HG02763 (cell line): ENCODE measurements at regions not wholly inside any gene's neighbourhood (a gene's known extent, or its start where the extent isn't known, plus 50 kb on each side); places are given as distances from the start of the nearest gene placed in this dataset.

ENCODE experiments used
- ATAC-seq: cut with Tn5 transposase; IDR thresholded peaks from one replicate; pipeline ENCODE4 v1.9.1; 2021; ENCODE audit warnings: mild to moderate bottlenecking, moderate library complexity; ENCODE audit not compliant: unreplicated experiment

GRCh38 chr12:76226397-76226796 is 121.8 kb downstream of the BBS10 start:
- ATAC-seq: no peak

GRCh38 chr12:76223869-76224268 is 124.3 kb downstream of the BBS10 start:
- no peak for ATAC-seq

- ATAC-seq: no peak
Measured at GRCh38 chr12:76220980-76221379, 127.2 kb downstream of the BBS10 start.

- no peak for ATAC-seq
Measured at GRCh38 chr12:76219806-76220205, 128.4 kb downstream of the BBS10 start.

GRCh38 chr12:76216585-76217472 is 131.4 kb downstream of the BBS10 start:
- ATAC-seq: no peak

GRCh38 chr12:76208129-76208528 is 123.6 kb upstream of the NAP1L1 start:
- no peak for ATAC-seq

- no peak for ATAC-seq
Measured at GRCh38 chr12:76206677-76207072, 122.2 kb upstream of the NAP1L1 start.

- no peak for ATAC-seq
Measured at GRCh38 chr12:76206039-76206676, 121.7 kb upstream of the NAP1L1 start.

- no peak for ATAC-seq
Measured at GRCh38 chr12:76202621-76203020, 118.1 kb upstream of the NAP1L1 start.

GRCh38 chr12:76201758-76202157 is 117.3 kb upstream of the NAP1L1 start:
- ATAC-seq: no peak

GRCh38 chr12:76201316-76201715 is 116.8 kb upstream of the NAP1L1 start:
- ATAC-seq: no peak

- ATAC-seq: no peak
Measured at GRCh38 chr12:76199808-76200207, 115.3 kb upstream of the NAP1L1 start.

GRCh38 chr12:76198839-76199238 is 114.4 kb upstream of the NAP1L1 start:
- ATAC-seq: no peak

GRCh38 chr12:76197283-76197682 is 112.8 kb upstream of the NAP1L1 start:
- no peak for ATAC-seq

- ATAC-seq: no peak
Measured at GRCh38 chr12:76195920-76196319, 111.4 kb upstream of the NAP1L1 start.

- no peak for ATAC-seq
Measured at GRCh38 chr12:76194724-76195123, 110.2 kb upstream of the NAP1L1 start.

GRCh38 chr12:76193961-76194360 is 109.5 kb upstream of the NAP1L1 start:
- ATAC-seq: no peak

- ATAC-seq: no peak
Measured at GRCh38 chr12:76192416-76192815, 107.9 kb upstream of the NAP1L1 start.

GRCh38 chr12:76190299-76190698 is 105.8 kb upstream of the NAP1L1 start:
- no peak for ATAC-seq

GRCh38 chr12:76189851-76190250 is 105.4 kb upstream of the NAP1L1 start:
- ATAC-seq: no peak

- ATAC-seq: no peak
Measured at GRCh38 chr12:76187177-76187576, 102.7 kb upstream of the NAP1L1 start.

GRCh38 chr12:76186131-76186906 is 101.8 kb upstream of the NAP1L1 start:
- ATAC-seq: no peak
